SJCRH30 (cell line): ENCODE measurements at regions not wholly inside any gene's neighbourhood (a gene's known extent, or its start where the extent isn't known, plus 50 kb on each side); places are given as distances from the start of the nearest gene placed in this dataset.
"Not testable (repeated sequence)": the region's sequence is repeated elsewhere in the genome, so short reads cannot be mapped to it uniquely, and the experiment has no call there.

ENCODE experiments used
- DNase-seq, 2 experiments: peaks; one replicate each; pipeline ENCODE4 v3.0.0-alpha.2; 2015 to 2020
- H3K27ac ChIP-seq: fragments of 250-450 bp; sonication (Bioruptor Pico); 2 replicates; pipeline ENCODE4 v1.5.1; 2020; ENCODE audit warnings: mild to moderate bottlenecking, moderate library complexity
- H3K27me3 ChIP-seq: fragments of 250-450 bp; sonication (Bioruptor Pico); 2 replicates; pipeline ENCODE4 v1.5.1; 2020; ENCODE audit warnings: mild to moderate bottlenecking, moderate library complexity
- H3K36me3 ChIP-seq: fragments of 250-450 bp; sonication (Bioruptor Pico); 2 replicates; pipeline ENCODE4 v1.5.1; 2020; ENCODE audit warnings: mild to moderate bottlenecking, moderate library complexity
- H3K4me1 ChIP-seq: fragments of 250-450 bp; sonication (Bioruptor Pico); 2 replicates; pipeline ENCODE4 v1.5.1; 2020; ENCODE audit warnings: mild to moderate bottlenecking, moderate library complexity
- H3K4me3 ChIP-seq: fragments of 250-450 bp; sonication (Bioruptor Pico); 2 replicates; pipeline ENCODE4 v1.5.1; 2020; ENCODE audit warnings: mild to moderate bottlenecking, moderate library complexity
- H3K9me3 ChIP-seq: fragments of 250-450 bp; sonication (Bioruptor Pico); replicated peaks from 2 replicates; pipeline ENCODE4 v1.5.1; 2020; ENCODE audit warnings: mild to moderate bottlenecking, moderate library complexity

DNA sequence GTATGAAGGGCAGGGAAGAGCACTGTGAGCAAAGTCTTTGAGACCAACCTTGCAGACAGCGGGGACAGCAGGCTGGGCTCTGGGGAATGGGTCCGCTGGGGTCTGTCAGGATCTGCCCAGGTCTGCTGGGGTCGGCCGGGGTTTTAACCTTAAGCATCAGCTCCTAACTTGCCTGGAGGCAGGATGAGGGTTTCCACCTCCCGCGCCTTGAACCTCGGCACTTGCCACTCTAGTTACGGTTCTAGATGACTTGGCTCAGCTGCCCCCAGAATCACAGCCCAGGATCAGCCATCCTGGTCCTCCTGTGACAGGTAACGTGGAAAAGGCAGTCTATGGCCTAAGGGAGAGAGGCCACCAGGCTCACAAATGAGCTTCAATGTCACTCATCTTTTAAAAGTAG is 50.4 kb upstream of the CACUL1 start:
- Histone ChIP-seq H3K9me3 (no peaks in the 10 kb centered on the region), H3K4me3 (no peak overlapping the region), H3K27ac (no peak overlapping the region), H3K4me1 (peaks cover 3% of the 10 kb centered on the region; the same call in 1 of the 2 replicates), H3K36me3 (no peaks in the 10 kb centered on the region), H3K27me3 (0 out of 2 replicates have a peak, but pooled peaks cover 7% of the 10 kb centered on the region)
- no peak for DNase-seq

DNA sequence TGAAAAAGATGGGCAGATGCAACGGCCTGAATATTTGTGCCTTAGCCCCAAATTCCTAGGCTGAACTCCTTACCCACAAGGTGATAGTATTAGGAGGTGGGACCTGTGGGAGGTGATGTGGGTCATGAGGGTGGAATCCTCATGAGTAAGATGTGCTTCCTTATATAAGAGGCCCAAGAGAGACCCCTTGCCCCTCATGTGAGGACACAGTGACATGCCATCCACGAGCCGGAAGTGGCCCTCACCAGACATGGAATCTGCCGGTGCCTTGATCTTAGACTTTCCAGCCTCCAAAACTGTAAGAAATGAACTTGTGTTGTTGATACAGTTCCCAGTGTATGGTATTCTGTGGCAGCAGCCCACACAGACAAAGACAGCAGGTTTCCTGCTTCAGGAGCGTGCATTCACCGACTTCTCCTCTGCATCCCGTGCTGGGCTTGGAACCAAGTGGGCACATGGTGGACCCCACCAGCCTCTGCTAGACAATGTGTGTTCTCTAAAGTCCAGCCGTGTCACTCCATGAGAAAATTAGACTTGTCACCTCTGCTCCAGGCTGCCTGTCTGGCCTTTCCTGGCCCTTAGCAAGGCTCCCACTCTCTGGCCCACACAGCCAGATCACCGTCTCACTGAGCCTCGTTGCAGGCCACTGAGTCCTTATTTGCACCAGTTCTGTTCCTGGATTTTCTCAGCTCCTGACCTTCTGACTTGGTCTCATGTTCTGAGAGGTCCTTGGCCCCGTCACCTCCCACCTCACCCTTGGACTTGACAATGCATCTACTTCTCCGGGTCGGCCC is 52.9 kb upstream of the CACUL1 start:
- no peak for DNase-seq
- peaks cover 7% of the 10 kb centered on the region; the same call in 1 of the 2 replicates for H3K27me3 ChIP-seq
- H3K4me1 ChIP-seq, result peaks cover 3% of the 10 kb centered on the region; the same call in 1 of the 2 replicates
- no peaks in the 10 kb centered on the region for H3K36me3 ChIP-seq
- no peak overlapping the region for H3K4me3 ChIP-seq
- no peak overlapping the region for H3K27ac ChIP-seq
- no peaks in the 10 kb centered on the region for H3K9me3 ChIP-seq

DNA sequence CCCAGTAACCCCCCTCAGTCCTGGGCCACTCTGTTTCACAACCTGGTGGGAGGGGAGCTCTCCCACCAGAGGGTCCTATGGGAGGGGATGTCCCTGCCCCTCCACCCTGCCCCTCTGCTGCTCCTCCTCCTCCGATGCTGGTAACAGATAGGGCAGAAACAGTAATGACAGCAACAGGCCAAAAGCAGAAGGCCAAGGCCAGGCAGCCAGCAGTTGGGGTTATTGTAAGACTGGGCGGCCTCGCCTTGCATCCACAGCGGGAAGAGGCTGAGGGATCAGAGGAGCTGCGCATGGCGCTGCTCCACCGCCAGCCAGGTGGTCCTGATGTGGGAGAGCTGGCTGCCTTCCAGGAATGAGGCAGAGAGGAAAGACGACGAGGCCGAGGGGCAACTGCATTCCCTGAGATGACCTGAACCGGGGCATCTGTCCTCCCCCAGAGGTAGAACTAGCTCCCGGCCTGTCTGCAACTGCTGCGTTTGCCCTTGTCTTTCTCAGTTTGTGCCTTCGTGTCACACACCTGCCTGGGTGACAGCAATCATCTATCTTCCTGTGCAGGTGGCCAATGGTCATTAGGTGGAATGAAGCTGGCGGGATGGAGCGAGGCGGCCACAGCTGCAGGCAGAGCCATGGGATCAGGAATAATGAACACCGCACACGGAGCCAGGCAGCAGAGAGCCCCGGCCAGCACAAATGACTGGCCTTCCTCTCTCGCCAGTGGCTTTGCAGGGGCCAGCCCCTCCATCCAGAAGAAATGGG is 54.0 kb upstream of the CACUL1 start:
- Histone ChIP-seq H3K36me3 (no peaks in the 10 kb centered on the region), H3K4me1 (peaks cover 3% of the 10 kb centered on the region; the same call in 1 of the 2 replicates), H3K4me3 (no peak overlapping the region), H3K27ac (no peak overlapping the region), H3K9me3 (no peaks in the 10 kb centered on the region), H3K27me3 (peaks cover 7% of the 10 kb centered on the region; the same call in 1 of the 2 replicates)
- peak; percentile 36 to 59 for DNase-seq

DNA sequence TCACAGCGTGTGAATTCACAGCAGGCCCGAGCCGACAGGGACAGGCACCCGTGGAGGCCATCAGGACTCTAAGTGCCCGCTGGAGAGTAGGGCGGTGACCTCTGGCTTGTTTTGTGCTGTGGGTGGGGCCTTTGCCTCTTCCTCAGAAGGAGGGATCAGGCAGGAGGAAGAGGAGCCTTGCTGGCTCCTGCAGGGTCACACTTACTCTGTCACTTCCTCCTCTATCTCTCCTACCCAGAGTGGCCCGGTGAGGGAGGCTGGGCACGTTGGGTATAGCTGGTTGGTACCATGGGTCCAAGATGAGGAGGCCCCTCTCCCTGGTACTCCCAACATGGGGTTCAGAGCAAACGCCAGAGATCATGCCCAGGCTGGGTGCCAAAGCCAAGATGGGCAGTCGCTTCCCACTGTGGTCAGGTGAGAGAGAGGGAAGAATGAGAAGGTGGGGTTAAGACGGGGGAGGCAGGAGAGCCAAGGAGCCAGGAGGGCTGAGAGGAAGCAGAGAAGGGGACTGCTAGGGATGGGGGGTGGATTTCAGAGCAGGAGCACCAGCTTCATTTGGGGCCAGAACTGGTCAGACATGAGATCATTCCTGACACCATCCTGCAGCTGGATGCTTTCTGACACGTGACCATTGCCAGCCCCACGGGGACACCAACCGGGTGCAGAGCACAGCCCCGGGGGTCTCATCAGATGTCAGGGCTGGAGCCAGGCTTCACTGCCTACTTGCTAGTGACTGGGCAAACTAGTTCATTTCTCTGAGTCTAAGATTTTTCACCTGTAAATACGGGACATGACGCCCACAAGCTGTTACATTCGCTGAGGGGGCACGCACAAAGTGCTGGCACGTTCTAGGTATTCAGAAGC is 54.8 kb upstream of the CACUL1 start:
- Histone ChIP-seq H3K4me3 (no peak overlapping the region), H3K9me3 (no peaks in the 10 kb centered on the region), H3K27ac (no peak overlapping the region), H3K4me1 (peaks cover 3% of the 10 kb centered on the region; the same call in 1 of the 2 replicates), H3K36me3 (no peaks in the 10 kb centered on the region), H3K27me3 (peaks cover 7% of the 10 kb centered on the region; the same call in 1 of the 2 replicates)
- DNase-seq, result no peak

DNA sequence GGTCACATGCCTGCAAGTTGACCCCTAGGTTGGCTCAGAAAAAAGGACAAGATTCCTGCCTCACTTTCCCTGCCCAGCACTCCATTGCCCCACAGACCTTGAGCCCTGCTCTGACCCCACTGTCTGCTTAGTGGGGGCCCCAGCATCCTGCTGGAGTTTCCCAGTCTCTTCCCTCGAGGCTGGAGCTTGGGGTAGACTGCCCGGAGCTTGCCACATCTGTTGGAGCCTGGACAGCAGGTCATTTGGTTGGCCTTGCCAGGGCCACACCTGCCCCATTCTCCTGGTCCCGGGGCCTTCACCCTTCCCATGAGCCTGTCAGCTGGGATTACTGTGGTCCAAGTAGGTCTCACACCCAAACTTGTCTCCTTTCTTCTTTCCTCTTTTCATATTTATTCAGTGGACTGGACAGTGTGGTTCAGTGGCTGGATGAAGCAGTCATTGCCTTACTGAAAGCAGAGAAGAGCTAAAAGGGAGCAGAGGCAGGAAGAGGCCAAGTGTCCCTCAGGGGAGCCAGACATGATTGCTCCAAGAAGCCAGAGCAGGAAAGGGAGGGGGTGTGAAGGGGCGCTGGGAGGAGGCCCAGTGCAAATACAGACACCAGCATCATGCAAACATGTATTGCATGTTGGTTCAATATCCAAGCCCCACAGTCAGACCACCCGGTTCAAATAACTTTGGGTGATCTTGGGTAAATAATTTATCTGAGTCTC is 56.2 kb upstream of the CACUL1 start:
- no peak for DNase-seq
- Histone ChIP-seq H3K27ac (no peak overlapping the region), H3K4me1 (peaks cover 3% of the 10 kb centered on the region; the same call in 1 of the 2 replicates), H3K4me3 (no peak overlapping the region), H3K36me3 (no peaks in the 10 kb centered on the region), H3K27me3 (peaks cover 7% of the 10 kb centered on the region; the same call in 1 of the 2 replicates), H3K9me3 (no peaks in the 10 kb centered on the region)

DNA sequence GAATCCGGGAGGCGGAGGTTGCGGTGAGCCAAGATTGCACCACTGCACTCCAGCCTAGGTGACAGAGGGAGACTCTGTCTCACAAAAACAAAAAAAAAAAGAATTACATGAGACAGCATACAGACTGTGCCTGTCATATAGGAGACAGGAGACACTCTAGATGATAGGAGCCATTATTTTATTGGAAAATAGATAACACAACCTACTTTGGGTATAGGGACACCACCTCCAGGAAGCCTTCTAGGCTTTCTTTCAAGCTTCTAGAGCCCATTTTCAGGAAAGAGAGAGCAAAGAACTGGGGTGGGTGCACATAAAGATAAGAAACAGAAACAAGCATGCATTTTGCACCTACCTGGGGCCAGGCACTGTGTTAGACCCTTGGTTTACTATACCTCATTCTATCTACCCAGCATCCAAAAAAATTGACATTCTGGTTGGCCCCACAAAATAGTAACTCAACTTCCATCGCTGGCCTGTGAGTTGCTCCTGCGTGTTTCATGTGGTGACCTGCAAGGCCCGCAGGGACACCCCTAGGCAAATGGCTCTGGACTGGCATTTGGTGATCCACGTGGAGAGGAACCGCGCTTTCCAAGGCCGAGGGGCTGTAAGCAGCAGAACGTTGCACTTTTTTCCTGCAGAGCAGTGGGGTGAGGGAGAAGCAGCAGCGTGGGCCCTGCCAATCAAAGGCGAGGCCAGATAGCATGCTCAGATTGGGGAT is 57.1 kb upstream of the CACUL1 start:
- Histone ChIP-seq H3K27ac (no peak overlapping the region), H3K27me3 (peaks cover 7% of the 10 kb centered on the region; the same call in 1 of the 2 replicates), H3K4me1 (peaks cover 7% of the 10 kb centered on the region; the same call in 1 of the 2 replicates), H3K4me3 (no peak overlapping the region), H3K36me3 (no peaks in the 10 kb centered on the region), H3K9me3 (no peaks in the 10 kb centered on the region)
- no peak for DNase-seq

DNA sequence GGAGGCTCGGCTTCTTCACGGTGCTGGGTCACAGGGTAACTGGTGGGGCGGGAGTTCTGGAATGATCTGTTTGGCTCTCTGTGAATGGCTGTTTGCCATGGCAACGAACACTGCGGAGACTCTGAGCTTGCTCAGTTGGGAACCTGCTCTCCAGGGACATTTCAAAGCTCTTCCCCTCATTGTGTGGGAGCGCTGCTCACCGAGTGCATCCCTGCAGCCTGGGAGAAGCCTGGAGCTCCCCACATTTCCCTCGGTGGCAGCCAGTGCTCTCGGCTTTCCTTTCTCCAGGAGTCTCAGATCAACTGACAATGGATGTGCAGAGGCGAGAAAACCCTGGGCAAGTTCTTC is 57.6 kb upstream of the CACUL1 start:
- Histone ChIP-seq H3K9me3 (no peaks in the 10 kb centered on the region), H3K27me3 (peaks cover 7% of the 10 kb centered on the region; the same call in 1 of the 2 replicates), H3K4me3 (no peak overlapping the region), H3K27ac (no peak overlapping the region), H3K36me3 (no peaks in the 10 kb centered on the region), H3K4me1 (peaks cover 9% of the 10 kb centered on the region; the same call in 1 of the 2 replicates)
- DNase-seq, result no peak

DNA sequence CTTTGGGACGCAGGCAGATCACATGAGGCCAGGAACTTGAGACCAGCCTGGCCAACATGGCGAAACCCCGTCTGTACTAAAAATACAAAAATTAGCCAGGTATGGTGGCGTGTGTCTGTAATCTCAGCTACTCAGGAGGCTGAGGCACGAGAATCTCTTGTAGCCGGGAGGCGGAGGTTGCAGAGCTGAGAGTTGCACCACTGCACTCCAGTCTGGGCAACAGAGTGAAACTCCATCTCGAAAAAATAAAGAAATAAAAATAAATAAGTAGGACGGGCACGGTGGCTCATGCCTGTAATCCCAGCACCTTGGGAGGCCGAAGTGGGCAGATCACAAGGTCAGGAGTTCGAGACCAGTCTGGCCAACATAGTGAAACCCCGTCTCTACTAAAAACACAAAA is 58.2 kb upstream of the CACUL1 start:
- DNase-seq, H3K4me1 ChIP-seq, H3K27ac ChIP-seq, H3K36me3 ChIP-seq, H3K4me3 ChIP-seq, H3K27me3 ChIP-seq, H3K9me3 ChIP-seq: not testable (repeated sequence)

DNA sequence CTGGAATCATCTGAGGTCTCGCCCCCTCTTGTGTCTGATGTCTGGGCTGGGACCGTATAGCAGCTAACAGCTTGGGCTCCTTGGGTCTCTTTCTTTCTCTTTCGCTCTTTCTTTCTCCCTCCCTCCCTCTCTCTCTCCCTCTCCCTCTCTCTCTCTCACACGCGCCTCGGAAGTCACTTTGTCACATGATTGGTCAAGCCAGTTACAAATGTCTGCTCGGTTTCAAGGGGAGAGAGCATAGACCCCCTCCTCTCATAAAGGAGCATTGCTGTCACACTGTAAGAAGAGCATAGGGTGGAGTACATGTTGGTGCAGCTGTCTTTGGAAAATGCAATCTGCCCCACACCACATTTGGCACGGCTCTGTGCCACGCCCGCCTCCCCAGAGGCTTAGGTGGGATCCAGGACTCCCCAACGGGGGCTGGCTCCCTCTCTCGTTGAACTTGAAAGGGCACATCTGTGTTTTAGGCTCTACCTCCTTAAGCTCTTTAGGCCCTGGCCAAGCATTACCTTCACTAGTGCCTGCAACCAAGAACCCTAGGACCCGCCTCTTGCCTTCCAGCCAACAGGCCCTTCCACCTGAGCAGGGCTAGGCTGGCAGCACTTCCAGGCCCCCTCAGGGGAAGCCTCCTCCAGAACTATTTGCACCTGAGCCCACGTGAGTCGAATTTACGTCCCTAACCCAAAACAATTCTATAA is 61.9 kb upstream of the CACUL1 start:
- DNase-seq, result peak; percentile 56 to 72
- Histone ChIP-seq H3K4me1 (peaks cover 6% of the 10 kb centered on the region; the same call in 1 of the 2 replicates), H3K9me3 (no peaks in the 10 kb centered on the region), H3K27ac (peak overlapping the region; percentile 62), H3K27me3 (no peaks in the 10 kb centered on the region), H3K4me3 (peak overlapping the region; percentile 38), H3K36me3 (no peaks in the 10 kb centered on the region)

DNA sequence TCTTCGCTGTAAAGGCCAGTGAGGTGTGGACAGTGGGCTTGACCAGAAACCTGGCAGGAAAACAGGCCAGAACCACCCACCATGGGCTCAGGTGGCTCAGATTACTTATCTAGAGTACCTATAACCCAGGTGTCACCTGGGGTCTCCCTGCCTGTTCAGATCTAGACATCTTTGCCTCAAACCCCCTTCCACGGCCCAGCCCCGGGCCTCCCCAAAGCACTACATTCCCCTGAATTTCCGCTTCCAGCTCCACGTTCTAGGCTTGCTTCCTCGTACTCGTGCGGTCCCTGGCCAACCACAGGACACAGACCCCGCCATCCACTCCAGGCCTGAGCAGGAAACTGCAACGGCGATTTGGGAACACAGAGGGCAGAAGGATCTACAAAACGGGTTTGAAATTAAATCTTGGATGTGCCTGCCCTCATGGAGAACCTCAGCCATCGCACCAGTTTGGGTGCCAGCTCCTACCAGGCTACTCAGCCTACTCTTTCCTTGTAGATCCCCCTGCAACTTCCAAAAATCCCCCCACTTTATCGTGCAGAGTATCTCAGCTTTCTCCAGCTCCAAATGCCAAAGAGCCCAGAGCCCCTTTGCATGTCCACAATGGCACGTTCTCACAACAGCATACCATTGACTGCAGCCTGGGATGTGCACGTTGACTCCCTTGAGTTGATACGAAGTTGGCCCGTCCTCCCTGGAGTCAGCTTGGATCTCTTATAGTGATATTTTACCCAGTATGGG is 62.7 kb upstream of the CACUL1 start:
- Histone ChIP-seq H3K27ac (no peak overlapping the region), H3K4me1 (peaks cover 6% of the 10 kb centered on the region; the same call in 1 of the 2 replicates), H3K27me3 (no peaks in the 10 kb centered on the region), H3K9me3 (no peaks in the 10 kb centered on the region), H3K36me3 (no peaks in the 10 kb centered on the region), H3K4me3 (no peak overlapping the region)
- DNase-seq, result no peak

DNA sequence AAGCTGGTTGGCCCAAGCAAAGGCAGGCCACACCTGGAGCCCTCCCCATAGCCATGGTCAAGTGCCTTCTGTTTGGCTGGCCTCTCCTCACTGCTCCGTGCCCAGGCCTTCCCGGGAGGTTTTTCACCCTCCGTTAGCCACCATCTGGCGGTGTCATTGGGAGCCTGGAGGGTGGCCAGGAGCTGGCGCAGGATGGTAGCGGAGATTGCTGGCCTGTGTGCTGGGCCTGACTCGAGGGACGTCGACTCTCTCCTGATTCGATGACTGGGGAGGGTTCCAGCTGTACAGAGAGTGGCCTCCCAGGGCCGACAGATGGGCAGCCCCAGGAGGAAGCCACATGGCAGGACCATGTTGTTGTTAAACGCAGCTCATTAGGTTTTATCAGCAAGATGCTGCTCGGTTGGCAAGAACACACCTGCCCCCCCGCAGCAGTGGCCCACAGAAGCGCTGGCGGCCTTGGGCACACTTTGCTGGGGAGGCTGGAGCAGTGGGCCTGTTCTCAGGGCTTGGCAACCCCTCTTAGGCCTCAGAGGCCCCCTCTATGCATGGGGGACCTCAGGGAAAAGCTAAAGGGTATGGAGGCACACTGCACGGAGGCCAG is 64.0 kb upstream of the CACUL1 start:
- Histone ChIP-seq H3K4me3 (no peak overlapping the region), H3K27ac (no peak overlapping the region), H3K27me3 (no peaks in the 10 kb centered on the region), H3K9me3 (no peaks in the 10 kb centered on the region), H3K36me3 (no peaks in the 10 kb centered on the region), H3K4me1 (peaks cover 6% of the 10 kb centered on the region; the same call in 1 of the 2 replicates)
- no peak for DNase-seq
